ENCODE measurements at regions not wholly inside any gene's neighbourhood (a gene's known extent, or its start where the extent isn't known, plus 50 kb on each side); places are given as distances from the start of the nearest gene placed in this dataset.

DNA sequence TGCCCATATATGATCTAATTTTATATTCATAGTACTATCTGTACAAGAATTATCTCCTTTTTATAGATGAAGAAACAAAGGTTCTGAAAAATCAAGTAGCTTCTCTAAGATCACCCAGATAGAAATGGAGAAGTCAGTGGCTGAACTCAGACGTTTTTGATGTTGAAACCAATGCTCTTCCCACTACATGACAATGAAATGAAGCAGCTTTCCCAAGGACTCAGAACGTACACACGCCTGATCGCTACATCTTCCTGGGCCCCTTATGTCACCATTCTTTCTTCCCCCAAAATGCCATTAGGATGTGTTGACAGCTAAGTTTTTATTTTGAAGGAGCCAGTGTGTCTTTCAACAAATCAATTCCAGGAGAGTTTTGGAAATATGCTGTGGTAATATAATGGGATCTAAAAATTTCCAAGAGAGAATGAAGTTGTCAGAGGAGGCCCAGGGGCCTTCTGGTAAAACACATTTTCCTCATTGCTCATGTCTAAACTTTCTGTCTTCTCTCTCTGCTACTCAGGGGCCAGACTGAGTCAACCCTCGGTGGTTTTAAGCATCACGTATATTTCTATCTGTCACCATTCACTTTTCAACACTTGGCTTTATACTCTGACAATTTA, 98.1 kb upstream of the COL21A1 start:
- DNase-seq: no peak

DNA sequence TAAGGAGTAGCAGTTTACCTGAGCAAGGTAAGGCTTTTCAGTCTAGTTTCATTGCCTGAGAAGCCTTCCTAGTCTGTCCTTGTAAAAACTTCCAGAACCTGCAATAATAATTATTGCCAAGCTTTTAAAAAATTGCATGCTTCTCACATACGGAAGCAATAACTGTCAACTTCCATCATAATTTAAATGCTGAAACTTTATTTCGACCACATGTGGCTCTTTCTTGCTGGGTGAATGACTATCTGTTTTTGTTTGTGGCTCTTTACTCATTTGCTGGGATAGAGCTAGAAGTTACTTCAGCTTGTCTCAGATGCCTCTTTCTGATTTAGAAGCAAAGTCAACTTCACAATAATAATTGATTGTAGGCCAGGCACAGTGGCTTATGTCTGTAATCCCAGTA, 95.9 kb upstream of the COL21A1 start:
- DNase-seq: no peak

DNA sequence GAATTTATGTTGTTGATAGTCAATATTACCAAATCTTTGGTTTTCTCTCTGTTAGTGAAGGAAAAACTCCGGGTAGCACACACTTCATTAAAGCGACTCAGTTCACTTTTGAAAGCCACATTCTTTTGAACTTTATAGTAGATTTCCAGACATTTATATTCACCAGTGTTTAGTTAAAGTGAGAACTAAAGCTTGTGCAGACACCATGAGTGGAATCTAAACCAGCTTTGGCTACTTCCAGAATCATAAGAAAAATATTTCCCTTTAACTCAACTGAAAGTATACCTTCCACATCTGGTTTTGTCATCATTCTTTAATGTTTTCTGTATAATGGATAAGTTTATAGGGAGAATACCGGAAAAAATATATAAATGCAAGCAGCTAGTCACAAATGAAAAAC, 92.1 kb upstream of the COL21A1 start:
- no peak for DNase-seq

DNA sequence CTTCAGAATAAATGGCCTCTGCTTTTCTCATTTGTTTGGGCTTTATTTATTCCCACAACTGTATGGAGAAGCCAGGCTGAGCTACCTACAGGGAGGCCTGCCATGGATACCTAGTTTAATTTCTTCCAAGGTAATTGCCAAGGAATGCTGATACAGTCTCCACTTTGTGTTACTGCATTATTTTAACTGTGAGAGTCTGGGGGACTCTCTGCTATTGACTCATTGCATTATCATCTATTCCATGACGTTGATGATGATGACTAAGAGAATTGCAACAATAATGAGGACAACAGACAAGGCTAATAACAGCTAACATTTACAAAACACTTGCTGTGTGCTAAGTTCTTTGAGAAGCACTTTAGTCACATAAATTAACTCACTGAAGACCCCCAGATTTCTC, 88.3 kb upstream of the COL21A1 start:
- DNase-seq: no peak

- DNase-seq: no peak
Measured at GRCh38 chr6:56334937-56335336, 87.6 kb upstream of the COL21A1 start.

- no peak for DNase-seq
Measured at GRCh38 chr6:56329271-56330050, 82.1 kb upstream of the COL21A1 start.

DNA sequence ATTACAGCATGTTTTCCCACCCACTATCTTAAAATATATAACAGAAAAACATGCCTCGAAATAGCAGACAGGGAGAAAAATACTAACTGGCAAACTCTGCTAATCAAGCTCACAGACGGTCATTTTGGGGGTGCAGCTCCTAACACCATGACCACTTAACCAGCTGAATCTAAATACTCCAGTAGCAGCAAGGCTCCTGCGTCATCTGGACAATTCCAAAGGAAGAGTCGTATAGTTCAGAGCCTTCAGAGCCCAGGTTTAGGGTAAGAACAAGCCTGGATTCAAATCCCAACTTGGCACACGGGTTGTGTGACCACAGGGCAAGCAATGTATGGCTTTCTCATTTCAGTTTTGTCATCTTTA, 81.3 kb upstream of the COL21A1 start:
- no peak for DNase-seq

GRCh38 chr6:56327946-56328727, 80.8 kb upstream of the COL21A1 start:
- DNase-seq: no peak

GRCh38 chr6:56324396-56324795, 77.0 kb upstream of the COL21A1 start:
- DNase-seq: no peak

- DNase-seq: peak; percentile 85
Measured at GRCh38 chr6:56318851-56319250, 71.5 kb upstream of the COL21A1 start.

GRCh38 chr6:56314683-56315523, 67.5 kb upstream of the COL21A1 start:
- DNase-seq: peak; percentile 89

- peak; percentile 84 for DNase-seq
Measured at GRCh38 chr6:56311533-56312448, 64.4 kb upstream of the COL21A1 start.

DNA sequence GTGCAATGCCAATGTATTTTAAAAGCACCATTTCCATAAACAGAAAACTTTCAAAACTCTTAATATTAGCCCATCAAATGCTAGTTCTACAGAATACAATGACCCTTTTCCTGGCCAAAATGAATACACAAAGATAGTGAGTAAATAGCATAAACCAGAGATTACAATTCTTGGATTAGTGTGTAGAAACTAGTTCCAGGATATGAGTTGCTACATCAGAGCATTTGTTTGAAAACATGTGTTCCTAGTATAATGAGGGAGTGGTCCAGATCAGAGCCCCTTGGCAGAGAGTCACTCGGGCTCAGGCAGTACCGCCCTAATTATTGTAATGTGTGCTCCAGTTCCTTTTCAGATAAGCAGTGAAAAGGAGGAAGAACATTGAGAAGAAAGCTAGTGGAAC, 63.7 kb upstream of the COL21A1 start:
- no peak for DNase-seq

DNA sequence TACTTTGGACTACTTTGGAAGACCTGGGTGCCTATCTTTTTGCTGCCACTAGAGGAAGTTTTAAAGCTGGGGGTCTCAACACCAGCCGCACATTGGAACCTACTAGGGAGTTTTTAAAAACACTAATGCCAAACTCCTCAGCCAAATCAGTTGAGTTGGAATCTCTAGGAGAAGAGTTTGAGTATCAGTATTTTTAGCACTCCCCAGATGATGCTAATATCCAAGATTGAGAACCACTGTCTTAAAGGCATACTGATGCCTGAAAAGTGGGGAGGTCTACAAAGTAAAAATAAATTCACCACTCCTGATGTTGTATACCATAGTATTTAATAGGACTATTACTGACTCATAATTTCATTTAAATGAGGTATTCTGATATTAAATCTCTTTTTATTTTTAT, 62.9 kb upstream of the COL21A1 start:
- no peak for DNase-seq

GRCh38 chr6:56299916-56300315, 52.5 kb upstream of the COL21A1 start:
- DNase-seq: no peak

- no peak for DNase-seq
Measured at GRCh38 chr6:56297022-56297989, 49.9 kb upstream of the COL21A1 start.

All from NCI-H510A treated with DMSO at 0.1 percent for 48 hours (cell line).